CD14-positive monocyte (primary cell): ENCODE measurements at regions not wholly inside any gene's neighbourhood (a gene's known extent, or its start where the extent isn't known, plus 50 kb on each side); places are given as distances from the start of the nearest gene placed in this dataset.

Experiments used
- DNase-seq, 3 donors: peaks; one replicate each; pipeline ENCODE4 v3.0.0-alpha.2; 2011 to 2022
- H2AFZ ChIP-seq: 2 replicates; pipeline ENCODE4 v1.6.0; 2012; ENCODE audit warnings: mild to moderate bottlenecking, low read depth, low read length, inconsistent platforms; ENCODE audit not compliant: insufficient read depth, poor library complexity, severe bottlenecking
- H3K27ac ChIP-seq, 2 donors: 1 replicate in 1 of 2; 2 replicates in 1 of 2; pipeline ENCODE4 v1.5.1; 2012 to 2013; ENCODE audit warnings: low read length in 2 of 2, control low read depth in 1 of 2, inconsistent platforms in 1 of 2, low read depth in 1 of 2, mild to moderate bottlenecking in 1 of 2
- H3K27me3 ChIP-seq, 2 donors: one replicate each; pipeline versions ENCODE4 v1.6.0 to v1.6.1; 2011 to 2013; ENCODE audit warnings: low read length in 2 of 2; ENCODE audit not compliant: control insufficient read depth in 2 of 2, insufficient read depth in 2 of 2
- H3K36me3 ChIP-seq, 2 donors: replicated peaks in 1 of 2; 1 replicate in 1 of 2; 2 replicates in 1 of 2; pipeline versions ENCODE4 v1.5.1 to v1.6.1; 2012 to 2013; ENCODE audit warnings: low read length in 2 of 2, control low read depth in 1 of 2, inconsistent platforms in 1 of 2, mild to moderate bottlenecking in 1 of 2; ENCODE audit not compliant: insufficient read depth in 2 of 2, control insufficient read depth in 1 of 2
- H3K4me1 ChIP-seq, 2 donors: 1 replicate in 1 of 2; 2 replicates in 1 of 2; pipeline versions ENCODE4 v1.5.1 to v1.6.1; 2012 to 2013; ENCODE audit warnings: low read length in 2 of 2, control low read depth in 1 of 2, inconsistent platforms in 1 of 2, mild to moderate bottlenecking in 1 of 2, moderate library complexity in 1 of 2; ENCODE audit not compliant: insufficient read depth in 2 of 2, control insufficient read depth in 1 of 2
- H3K4me2 ChIP-seq: replicated peaks from 2 replicates; pipeline ENCODE3; 2012; ENCODE audit warnings: low read length, moderate library complexity, mild to moderate bottlenecking; ENCODE audit not compliant: poor library complexity, severe bottlenecking; ENCODE audit errors: extremely low read depth
- H3K4me3 ChIP-seq, 3 experiments: fragments of 200-600 bp in 1 of 3; sonication (generic) in 1 of 3; replicated peaks in 1 of 3; 1 replicate in 2 of 3; 2 replicates in 1 of 3; pipeline ENCODE4 v1.5.1; 2011 to 2013; ENCODE audit warnings: low read length in 3 of 3, mild to moderate bottlenecking in 3 of 3, control low read depth in 2 of 3, low read depth in 2 of 3, inconsistent platforms in 1 of 3, moderate library complexity in 1 of 3
- H3K79me2 ChIP-seq: 2 replicates; pipeline ENCODE4 v1.6.0; 2012; ENCODE audit warnings: mild to moderate bottlenecking, control low read depth, inconsistent platforms, low read length, moderate library complexity; ENCODE audit not compliant: insufficient read depth
- H3K9ac ChIP-seq: 2 replicates; pipeline ENCODE4 v1.6.0; 2017; ENCODE audit warnings: low read length, mild to moderate bottlenecking; ENCODE audit not compliant: insufficient read depth, poor library complexity, severe bottlenecking
- H3K9me3 ChIP-seq, 2 donors: replicated peaks in 1 of 2; 1 replicate in 1 of 2; 2 replicates in 1 of 2; pipeline versions ENCODE4 v1.5.1 to v1.6.1; 2012 to 2013; ENCODE audit warnings: low read length in 2 of 2, control low read depth in 1 of 2; ENCODE audit not compliant: control insufficient read depth in 1 of 2, insufficient read depth in 1 of 2
- H4K20me1 ChIP-seq: 2 replicates; pipeline ENCODE4 v1.6.0; 2012; ENCODE audit warnings: mild to moderate bottlenecking, low read length, control low read depth, moderate library complexity; ENCODE audit not compliant: insufficient read depth
- H3K27ac Mint-ChIP-seq, 7 donors: one replicate each; pipeline ENCODE4 v1.8.0; 2020; ENCODE audit warnings: mild to moderate bottlenecking in 7 of 7, mixed read lengths in 7 of 7, moderate library complexity in 6 of 7, inconsistent platforms in 2 of 7
- H3K27me3 Mint-ChIP-seq, 3 donors: one replicate each; pipeline ENCODE4 v1.8.0; 2021 to 2022; ENCODE audit warnings: low read depth in 3 of 3, mild to moderate bottlenecking in 3 of 3, mixed read lengths in 3 of 3, moderate library complexity in 3 of 3, inconsistent platforms in 1 of 3
- H3K36me3 Mint-ChIP-seq, 2 donors: one replicate each; pipeline ENCODE4 v1.8.0; 2020; ENCODE audit warnings: mixed read lengths in 2 of 2, inconsistent platforms in 1 of 2, mild to moderate bottlenecking in 1 of 2
- H3K4me1 Mint-ChIP-seq: one replicate; pipeline ENCODE4 v1.8.0; 2020; ENCODE audit warnings: mild to moderate bottlenecking, mixed read lengths
- H3K4me3 Mint-ChIP-seq, 2 donors: one replicate each; pipeline ENCODE4 v1.8.0; 2020; ENCODE audit warnings: mild to moderate bottlenecking in 2 of 2, mixed read lengths in 2 of 2, moderate library complexity in 1 of 2
- H3K9me3 Mint-ChIP-seq, 7 donors: one replicate each; pipeline ENCODE4 v1.8.0; 2020 to 2022; ENCODE audit warnings: mixed read lengths in 7 of 7, mild to moderate bottlenecking in 6 of 7, moderate library complexity in 6 of 7, inconsistent platforms in 2 of 7
- intact Hi-C, 2 donors: fragments of 100-400 bp; cut with micrococcal nuclease; formaldehyde crosslinking; loops; one replicate each; pipeline versions ENCODE4 v1.15.0 to v1.15.1; 2023
- TF ChIP-seq, protein P1 (sequence below): fragments of 200-600 bp; IDR thresholded peaks from one replicate; pipeline ENCODE4 v1.8.0; 2022; ENCODE audit warnings: antibody characterized with exemption, mild to moderate bottlenecking

GRCh38 chr18:38539856-38540255, 974.3 kb upstream of the CELF4 start:
- H3K9me3 ChIP-seq, result no peaks in the 10 kb centered on the region
- no peak overlapping the region for H3K4me2 ChIP-seq
- no peak overlapping the region for H2AFZ ChIP-seq
- Mint-ChIP-seq H3K27ac (no peak overlapping the region), H3K27me3 (no peaks in the 10 kb centered on the region), H3K36me3 (no peaks in the 10 kb centered on the region), H3K4me3 (no peak overlapping the region), H3K4me1 (no peaks in the 10 kb centered on the region), H3K9me3 (peaks cover 0 to 7% (median 1%) of the 10 kb centered on the region in 7 donors)
- H3K79me2 ChIP-seq, result no peaks in the 10 kb centered on the region
- H3K4me3 ChIP-seq, result no peak overlapping the region
- no peaks in the 10 kb centered on the region for H3K36me3 ChIP-seq
- TF ChIP-seq, protein P1, sequence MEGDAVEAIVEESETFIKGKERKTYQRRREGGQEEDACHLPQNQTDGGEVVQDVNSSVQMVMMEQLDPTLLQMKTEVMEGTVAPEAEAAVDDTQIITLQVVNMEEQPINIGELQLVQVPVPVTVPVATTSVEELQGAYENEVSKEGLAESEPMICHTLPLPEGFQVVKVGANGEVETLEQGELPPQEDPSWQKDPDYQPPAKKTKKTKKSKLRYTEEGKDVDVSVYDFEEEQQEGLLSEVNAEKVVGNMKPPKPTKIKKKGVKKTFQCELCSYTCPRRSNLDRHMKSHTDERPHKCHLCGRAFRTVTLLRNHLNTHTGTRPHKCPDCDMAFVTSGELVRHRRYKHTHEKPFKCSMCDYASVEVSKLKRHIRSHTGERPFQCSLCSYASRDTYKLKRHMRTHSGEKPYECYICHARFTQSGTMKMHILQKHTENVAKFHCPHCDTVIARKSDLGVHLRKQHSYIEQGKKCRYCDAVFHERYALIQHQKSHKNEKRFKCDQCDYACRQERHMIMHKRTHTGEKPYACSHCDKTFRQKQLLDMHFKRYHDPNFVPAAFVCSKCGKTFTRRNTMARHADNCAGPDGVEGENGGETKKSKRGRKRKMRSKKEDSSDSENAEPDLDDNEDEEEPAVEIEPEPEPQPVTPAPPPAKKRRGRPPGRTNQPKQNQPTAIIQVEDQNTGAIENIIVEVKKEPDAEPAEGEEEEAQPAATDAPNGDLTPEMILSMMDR, result no peak
- H3K27ac ChIP-seq, result no peak overlapping the region
- DNase-seq, result no peak
- H3K9ac ChIP-seq, result no peak overlapping the region
- H4K20me1 ChIP-seq, result no peaks in the 10 kb centered on the region
- intact Hi-C loops, result no loop called here
- no peaks in the 10 kb centered on the region for H3K27me3 ChIP-seq
- no peaks in the 10 kb centered on the region for H3K4me1 ChIP-seq

DNA sequence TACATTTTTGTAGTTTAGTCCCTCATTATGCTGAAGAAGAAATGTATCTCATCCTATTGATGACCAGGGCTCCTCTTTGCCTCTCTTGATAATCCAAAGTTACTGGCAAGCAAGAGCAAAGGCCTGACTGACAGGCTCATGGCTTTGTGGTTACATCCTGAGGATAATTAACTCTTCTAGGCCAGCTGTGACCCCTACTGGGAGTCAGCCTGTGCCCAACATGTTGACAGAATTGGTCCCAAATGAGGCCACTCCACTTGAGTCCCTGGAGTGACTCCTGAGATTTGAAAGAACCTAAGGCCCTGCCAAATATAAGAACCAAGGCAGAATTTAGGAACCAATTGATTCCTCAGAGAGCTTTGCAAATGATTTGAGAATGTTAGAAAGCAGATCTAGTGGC, 973.8 kb upstream of the CELF4 start:
- Mint-ChIP-seq H3K27me3 (no peaks in the 10 kb centered on the region), H3K27ac (no peak overlapping the region), H3K9me3 (peaks cover 0 to 6% (median 1%) of the 10 kb centered on the region in 7 donors), H3K4me1 (no peaks in the 10 kb centered on the region), H3K36me3 (no peaks in the 10 kb centered on the region), H3K4me3 (no peak overlapping the region)
- Histone ChIP-seq H3K79me2 (no peaks in the 10 kb centered on the region), H3K9me3 (no peaks in the 10 kb centered on the region), H3K27ac (no peak overlapping the region), H3K4me2 (no peak overlapping the region), H2AFZ (no peak overlapping the region), H3K9ac (no peak overlapping the region), H3K36me3 (no peaks in the 10 kb centered on the region), H4K20me1 (no peaks in the 10 kb centered on the region), H3K4me1 (no peaks in the 10 kb centered on the region), H3K4me3 (no peak overlapping the region), H3K27me3 (no peaks in the 10 kb centered on the region)
- TF ChIP-seq, protein P1, result no peak
- DNase-seq, result no peak
- intact Hi-C loops, result no loop called here
